ENCODE measurements at regions not wholly inside any gene's neighbourhood (a gene's known extent, or its start where the extent isn't known, plus 50 kb on each side); places are given as distances from the start of the nearest gene placed in this dataset.

DNA sequence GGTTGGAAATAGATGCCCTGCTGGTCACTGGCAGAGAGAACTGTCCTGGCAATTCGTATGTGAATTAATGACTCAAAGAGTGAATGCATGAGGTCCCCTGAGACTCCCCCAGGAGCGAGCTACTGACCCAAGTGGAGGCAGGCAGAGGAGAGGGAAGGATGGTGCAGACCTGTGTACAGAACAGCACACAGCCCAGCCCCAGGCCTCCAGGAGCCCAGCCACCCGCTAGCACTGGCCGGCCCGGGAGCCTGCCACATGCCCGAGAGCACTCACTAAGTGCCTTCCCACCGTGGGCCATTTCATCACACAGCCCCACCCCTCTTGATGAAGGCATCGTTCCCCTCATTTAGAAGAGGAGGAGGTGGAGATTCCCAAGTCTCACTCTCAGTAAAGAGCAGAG lies 62.0 kb upstream of the IGSF21 start:
- Histone ChIP-seq H3K9ac (ENCODE audit: extremely low read depth, low read length, poor library complexity, severe bottlenecking) (no peak overlapping the region), H3K27me3 (ENCODE audit: control insufficient read depth, insufficient read depth, low read length, poor library complexity, severe bottlenecking) (no peaks in the 10 kb centered on the region), H3K36me3 (ENCODE audit: control insufficient read depth, insufficient read depth, low read length) (no peaks in the 10 kb centered on the region), H3K4me1 (ENCODE audit: control insufficient read depth, insufficient read depth, low read length) (no peaks in the 10 kb centered on the region), H3K27ac (ENCODE audit: low read depth, low read length) (no peak overlapping the region), H3K9me3 (ENCODE audit: control insufficient read depth, low read length) (no peaks in the 10 kb centered on the region), H3K4me3 (ENCODE audit: low read length) (no peak overlapping the region)
- WGBS, 2 experiments (ENCODE audit: insufficient coverage in 1 of 2, insufficient read length in 1 of 2) = 82 to 85% methylated on average over 2 to 8 of the region's 8 CpGs
- no peak for DNase-seq
- TF ChIP-seq, protein P1, sequence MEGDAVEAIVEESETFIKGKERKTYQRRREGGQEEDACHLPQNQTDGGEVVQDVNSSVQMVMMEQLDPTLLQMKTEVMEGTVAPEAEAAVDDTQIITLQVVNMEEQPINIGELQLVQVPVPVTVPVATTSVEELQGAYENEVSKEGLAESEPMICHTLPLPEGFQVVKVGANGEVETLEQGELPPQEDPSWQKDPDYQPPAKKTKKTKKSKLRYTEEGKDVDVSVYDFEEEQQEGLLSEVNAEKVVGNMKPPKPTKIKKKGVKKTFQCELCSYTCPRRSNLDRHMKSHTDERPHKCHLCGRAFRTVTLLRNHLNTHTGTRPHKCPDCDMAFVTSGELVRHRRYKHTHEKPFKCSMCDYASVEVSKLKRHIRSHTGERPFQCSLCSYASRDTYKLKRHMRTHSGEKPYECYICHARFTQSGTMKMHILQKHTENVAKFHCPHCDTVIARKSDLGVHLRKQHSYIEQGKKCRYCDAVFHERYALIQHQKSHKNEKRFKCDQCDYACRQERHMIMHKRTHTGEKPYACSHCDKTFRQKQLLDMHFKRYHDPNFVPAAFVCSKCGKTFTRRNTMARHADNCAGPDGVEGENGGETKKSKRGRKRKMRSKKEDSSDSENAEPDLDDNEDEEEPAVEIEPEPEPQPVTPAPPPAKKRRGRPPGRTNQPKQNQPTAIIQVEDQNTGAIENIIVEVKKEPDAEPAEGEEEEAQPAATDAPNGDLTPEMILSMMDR (conservative IDR thresholded peaks at IDR 0.05) = no peak
- peaks cover 14% of the 10 kb centered on the region for H3K27me3 Mint-ChIP-seq (ENCODE audit: insufficient read depth)
- H3K4me1 Mint-ChIP-seq = no peaks in the 10 kb centered on the region
- peaks cover 4% of the 10 kb centered on the region for H3K9me3 Mint-ChIP-seq
- no peak overlapping the region for H3K27ac Mint-ChIP-seq
- no peak overlapping the region for H3K4me3 Mint-ChIP-seq
- no peaks in the 10 kb centered on the region for H3K36me3 Mint-ChIP-seq (ENCODE audit: low read depth)

DNA sequence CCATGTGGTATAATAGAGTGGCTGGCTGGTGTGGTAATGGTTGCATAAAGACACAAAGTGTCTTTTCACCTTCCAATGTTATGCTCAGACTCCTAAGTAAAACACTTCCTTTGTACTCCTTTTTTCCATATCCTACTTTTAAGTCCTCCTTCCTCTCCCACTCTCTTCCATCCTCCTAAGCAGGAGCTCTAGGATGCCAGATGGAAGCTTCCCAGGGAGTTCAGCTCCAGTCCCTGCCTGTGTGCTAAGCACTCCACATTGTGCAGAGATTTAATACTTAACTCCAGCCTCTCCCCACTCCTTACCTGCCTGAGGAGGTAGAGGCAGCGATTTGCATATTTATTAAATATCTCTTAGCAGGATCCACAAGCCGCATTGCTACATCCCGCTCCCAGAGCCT lies 60.5 kb upstream of the IGSF21 start:
- Histone ChIP-seq H3K27me3 (ENCODE audit: control insufficient read depth, insufficient read depth, low read length, poor library complexity, severe bottlenecking) (peaks cover 13% of the 10 kb centered on the region), H3K27ac (ENCODE audit: low read depth, low read length) (no peak overlapping the region), H3K9ac (ENCODE audit: extremely low read depth, low read length, poor library complexity, severe bottlenecking) (no peak overlapping the region), H3K4me3 (ENCODE audit: low read length) (no peak overlapping the region), H3K4me1 (ENCODE audit: control insufficient read depth, insufficient read depth, low read length) (no peaks in the 10 kb centered on the region), H3K36me3 (ENCODE audit: control insufficient read depth, insufficient read depth, low read length) (no peaks in the 10 kb centered on the region), H3K9me3 (ENCODE audit: control insufficient read depth, low read length) (no peaks in the 10 kb centered on the region)
- Mint-ChIP-seq H3K4me1 (no peaks in the 10 kb centered on the region), H3K9me3 (peaks cover 4% of the 10 kb centered on the region), H3K27me3 (ENCODE audit: insufficient read depth) (peaks cover 21% of the 10 kb centered on the region), H3K4me3 (no peak overlapping the region), H3K36me3 (ENCODE audit: low read depth) (no peaks in the 10 kb centered on the region), H3K27ac (no peak overlapping the region)
- WGBS, 2 experiments (ENCODE audit: insufficient coverage in 1 of 2, insufficient read length in 1 of 2) = 95% methylated on average over 3 of the region's 3 CpGs; no CpG with 5 or more reads in 1 of the 2 experiments
- DNase-seq = no peak
- TF ChIP-seq, protein P1 (conservative IDR thresholded peaks at IDR 0.05) = no peak

DNA sequence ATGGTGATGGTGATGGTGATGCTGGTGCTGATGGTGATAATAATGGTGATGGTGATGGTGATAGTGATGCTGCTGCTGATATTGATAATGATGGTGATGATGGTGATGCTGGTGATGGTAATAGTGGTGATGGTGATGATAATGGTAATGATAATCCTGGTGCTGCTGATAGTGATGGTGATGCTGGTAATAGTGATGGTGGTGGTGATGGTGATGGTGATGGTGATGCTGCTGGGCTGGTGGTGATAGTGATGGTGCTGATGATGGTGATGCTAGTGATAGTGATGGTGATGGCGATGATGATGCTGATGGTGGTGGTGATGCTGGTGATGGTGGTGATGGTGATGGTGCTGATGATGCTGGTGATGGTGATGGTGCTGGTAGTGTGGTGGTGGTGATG lies 58.4 kb upstream of the IGSF21 start:
- H3K4me1 ChIP-seq (ENCODE audit: control insufficient read depth, insufficient read depth, low read length) = no peaks in the 10 kb centered on the region
- H3K9ac ChIP-seq (ENCODE audit: extremely low read depth, low read length, poor library complexity, severe bottlenecking) = no peak overlapping the region
- H3K36me3 Mint-ChIP-seq (ENCODE audit: low read depth) = no peaks in the 10 kb centered on the region
- no peak overlapping the region for H3K27ac ChIP-seq (ENCODE audit: low read depth, low read length)
- no peak for DNase-seq
- no peaks in the 10 kb centered on the region for H3K4me1 Mint-ChIP-seq
- H3K9me3 ChIP-seq (ENCODE audit: control insufficient read depth, low read length) = no peaks in the 10 kb centered on the region
- peaks cover 4% of the 10 kb centered on the region for H3K9me3 Mint-ChIP-seq
- no peaks in the 10 kb centered on the region for H3K36me3 ChIP-seq (ENCODE audit: control insufficient read depth, insufficient read depth, low read length)
- WGBS, 2 experiments (ENCODE audit: insufficient coverage in 1 of 2, insufficient read length in 1 of 2) = 87 to 100% methylated on average over 1 of the region's 1 CpG
- no peak overlapping the region for H3K4me3 ChIP-seq (ENCODE audit: low read length)
- no peak overlapping the region for H3K27ac Mint-ChIP-seq
- no peak overlapping the region for H3K4me3 Mint-ChIP-seq
- peaks cover 35% of the 10 kb centered on the region for H3K27me3 Mint-ChIP-seq (ENCODE audit: insufficient read depth)
- peaks cover 34% of the 10 kb centered on the region for H3K27me3 ChIP-seq (ENCODE audit: control insufficient read depth, insufficient read depth, low read length, poor library complexity, severe bottlenecking)
- TF ChIP-seq, protein P1 (conservative IDR thresholded peaks at IDR 0.05) = no peak

Measured in endodermal cell (in vitro differentiated cells).